HCT116 (cell line): ENCODE measurements at regions not wholly inside any gene's neighbourhood (a gene's known extent, or its start where the extent isn't known, plus 50 kb on each side); places are given as distances from the start of the nearest gene placed in this dataset.

Experiments
- ATF3 ChIP-seq: IDR thresholded peaks from 2 replicates; pipeline ENCODE4 v1.6.1; 2012
- CTCF ChIP-seq, 3 experiments: fragments of 200-600 bp in 1 of 3; sonication (generic) in 1 of 3; IDR thresholded peaks in 2 of 3; conservative IDR thresholded peaks in 1 of 3; 2 replicates each; pipeline ENCODE4 v1.5.1; 2012 to 2017; ENCODE audit warnings: low read depth in 2 of 3, low read length in 2 of 3, antibody characterized with exemption in 1 of 3, borderline replicate concordance in 1 of 3, control low read depth in 1 of 3, mild to moderate bottlenecking in 1 of 3, mixed read lengths in 1 of 3, mixed run types in 1 of 3, moderate library complexity in 1 of 3; ENCODE audit not compliant: insufficient read depth in 1 of 3
- EGR1 ChIP-seq: IDR thresholded peaks from 2 replicates; pipeline ENCODE4 v1.6.1; 2012; ENCODE audit warnings: low read depth
- EZH2 ChIP-seq: fragments of 200-600 bp; sonication (generic); IDR thresholded peaks from 2 replicates; pipeline ENCODE4 v1.6.1; 2017; ENCODE audit warnings: antibody characterized with exemption, mixed run types
- EZH2phosphoT487 ChIP-seq: fragments of 200-600 bp; IDR thresholded peaks from 2 replicates; pipeline ENCODE4 v1.6.1; 2018; ENCODE audit warnings: antibody characterized with exemption, borderline replicate concordance
- JUND ChIP-seq: IDR thresholded peaks from 2 replicates; pipeline ENCODE4 v1.6.1; 2012
- MAX ChIP-seq: IDR thresholded peaks from 2 replicates; pipeline ENCODE4 v1.6.1; 2012
- POLR2A ChIP-seq: IDR thresholded peaks from 2 replicates; pipeline ENCODE4 v1.7.0; 2011; ENCODE audit warnings: borderline replicate concordance; ENCODE audit not compliant: insufficient read depth, insufficient read length; ENCODE audit errors: extremely low read depth
- POLR2AphosphoS5 ChIP-seq: IDR thresholded peaks from 2 replicates; pipeline ENCODE4 v1.6.1; 2011; ENCODE audit warnings: mild to moderate bottlenecking, low read depth, low read length, moderate library complexity
- RAD21 ChIP-seq: IDR thresholded peaks from 2 replicates; pipeline ENCODE4 v1.6.1; 2012; ENCODE audit warnings: low read depth, mild to moderate bottlenecking
- REST ChIP-seq: IDR thresholded peaks from 2 replicates; pipeline ENCODE4 v1.6.1; 2012; ENCODE audit warnings: low read depth

GRCh38 chrX:96386325-96386724 lies 298.3 kb upstream of the DIAPH2 start:
- TF ChIP-seq POLR2A (no peak), CTCF (IDR thresholded peaks at IDR 0.05 in 2 of 3, conservative IDR thresholded peaks at IDR 0.05 in 1 of 3; ENCODE audit: borderline replicate concordance in 1 of 3, insufficient read depth in 1 of 3, low read depth in 2 of 3, low read length in 2 of 3) (no peak), POLR2AphosphoS5 (no peak), RAD21 (no peak), EZH2 (no peak), ATF3 (no peak), JUND (no peak), EZH2phosphoT487 (no peak), REST (no peak), EGR1 (no peak), MAX (no peak)
